HG02970 (cell line): ENCODE measurements at regions not wholly inside any gene's neighbourhood (a gene's known extent, or its start where the extent isn't known, plus 50 kb on each side); places are given as distances from the start of the nearest gene placed in this dataset.

Experiments
- ATAC-seq: cut with Tn5 transposase; IDR thresholded peaks from one replicate; pipeline ENCODE4 v1.9.1; 2021; ENCODE audit warnings: mild to moderate bottlenecking, moderate library complexity, moderate number of reproducible peaks; ENCODE audit not compliant: unreplicated experiment, low FRiP score

- ATAC-seq, result no peak
Observed at GRCh38 chr21:38989379-38989744, 183.6 kb downstream of the ETS2 start.

- ATAC-seq, result no peak
Observed at GRCh38 chr21:38988509-38989378, 183.0 kb downstream of the ETS2 start.

GRCh38 chr21:38987633-38988508 lies 182.1 kb downstream of the ETS2 start:
- ATAC-seq, result no peak

GRCh38 chr21:38986806-38987632 lies 181.3 kb downstream of the ETS2 start:
- ATAC-seq, result no peak

GRCh38 chr21:38986406-38986805 lies 180.7 kb downstream of the ETS2 start:
- no peak for ATAC-seq

GRCh38 chr21:38985568-38986378 lies 180.0 kb downstream of the ETS2 start:
- ATAC-seq, result no peak

- ATAC-seq, result no peak
Observed at GRCh38 chr21:38984982-38985567, 179.3 kb downstream of the ETS2 start.

GRCh38 chr21:38984568-38984967 lies 178.8 kb downstream of the ETS2 start:
- ATAC-seq, result no peak

- ATAC-seq, result no peak
Observed at GRCh38 chr21:38983560-38983959, 177.8 kb downstream of the ETS2 start.

- ATAC-seq, result no peak
Observed at GRCh38 chr21:38982804-38983203, 177.1 kb downstream of the ETS2 start.

- no peak for ATAC-seq
Observed at GRCh38 chr21:38982096-38982495, 176.4 kb downstream of the ETS2 start.

GRCh38 chr21:38980416-38981313 lies 174.9 kb downstream of the ETS2 start:
- no peak for ATAC-seq

- no peak for ATAC-seq
Observed at GRCh38 chr21:38979271-38980121, 173.8 kb downstream of the ETS2 start.

GRCh38 chr21:38976900-38977299 lies 171.2 kb downstream of the ETS2 start:
- no peak for ATAC-seq

- no peak for ATAC-seq
Observed at GRCh38 chr21:38973552-38973951, 167.8 kb downstream of the ETS2 start.

GRCh38 chr21:38972078-38972477 lies 166.3 kb downstream of the ETS2 start:
- ATAC-seq, result no peak

GRCh38 chr21:38970765-38971164 lies 165.0 kb downstream of the ETS2 start:
- ATAC-seq, result no peak
